GM12874 (cell line): ENCODE measurements at regions not wholly inside any gene's neighbourhood (a gene's known extent, or its start where the extent isn't known, plus 50 kb on each side); places are given as distances from the start of the nearest gene placed in this dataset.

ENCODE experiments used
- TF ChIP-seq, protein P1 (sequence below): IDR thresholded peaks from 2 replicates; pipeline ENCODE4 v1.5.1; 2011; ENCODE audit warnings: low read depth, mild to moderate bottlenecking, control low read depth, low read length, moderate library complexity; ENCODE audit not compliant: insufficient read depth

DNA sequence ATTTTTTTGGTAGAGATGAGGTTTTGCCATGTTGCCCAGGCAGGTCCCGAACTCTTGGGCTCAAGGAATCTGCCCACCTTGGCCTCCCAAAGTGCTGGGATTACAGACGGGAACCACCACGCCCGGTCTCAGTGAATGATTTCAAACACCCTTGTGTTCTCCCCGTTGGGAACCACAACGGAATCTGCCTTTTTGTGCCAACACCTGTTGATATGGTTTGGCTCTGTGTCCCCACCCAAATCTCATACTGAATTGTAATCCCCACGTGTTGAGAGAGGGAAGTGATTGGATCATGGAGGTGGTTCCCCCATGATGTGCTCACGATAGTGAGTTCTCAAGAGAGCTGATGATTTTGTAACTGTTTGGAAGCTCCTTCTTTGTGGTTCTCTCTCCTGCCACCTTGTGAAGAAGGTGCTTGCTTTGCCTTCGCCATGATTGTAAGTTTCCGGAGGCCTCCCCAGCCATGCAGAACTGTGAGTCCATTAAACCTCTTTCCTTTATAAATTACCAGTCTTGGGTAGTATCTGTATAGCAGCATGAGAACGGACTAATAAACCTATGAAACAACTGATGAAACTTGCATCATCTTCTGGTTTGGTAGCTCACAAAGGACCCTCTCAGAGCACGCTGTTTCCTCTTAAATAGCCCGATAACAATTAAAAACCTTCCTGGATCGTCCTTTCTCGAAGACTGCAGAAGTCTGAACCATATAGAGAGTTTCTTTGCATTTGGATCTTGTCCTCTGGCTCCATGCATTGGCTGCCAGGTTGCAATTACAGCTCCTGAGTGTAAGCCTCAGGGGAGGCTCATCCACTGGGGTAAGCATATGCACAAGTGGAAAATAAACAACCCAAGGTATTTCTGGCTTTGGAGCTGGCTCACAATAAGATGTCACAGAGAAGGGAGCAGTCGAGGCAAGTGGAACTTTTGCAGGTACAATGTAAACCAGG, 91.5 kb downstream of the SPRY4 start:
- TF ChIP-seq, protein P1, sequence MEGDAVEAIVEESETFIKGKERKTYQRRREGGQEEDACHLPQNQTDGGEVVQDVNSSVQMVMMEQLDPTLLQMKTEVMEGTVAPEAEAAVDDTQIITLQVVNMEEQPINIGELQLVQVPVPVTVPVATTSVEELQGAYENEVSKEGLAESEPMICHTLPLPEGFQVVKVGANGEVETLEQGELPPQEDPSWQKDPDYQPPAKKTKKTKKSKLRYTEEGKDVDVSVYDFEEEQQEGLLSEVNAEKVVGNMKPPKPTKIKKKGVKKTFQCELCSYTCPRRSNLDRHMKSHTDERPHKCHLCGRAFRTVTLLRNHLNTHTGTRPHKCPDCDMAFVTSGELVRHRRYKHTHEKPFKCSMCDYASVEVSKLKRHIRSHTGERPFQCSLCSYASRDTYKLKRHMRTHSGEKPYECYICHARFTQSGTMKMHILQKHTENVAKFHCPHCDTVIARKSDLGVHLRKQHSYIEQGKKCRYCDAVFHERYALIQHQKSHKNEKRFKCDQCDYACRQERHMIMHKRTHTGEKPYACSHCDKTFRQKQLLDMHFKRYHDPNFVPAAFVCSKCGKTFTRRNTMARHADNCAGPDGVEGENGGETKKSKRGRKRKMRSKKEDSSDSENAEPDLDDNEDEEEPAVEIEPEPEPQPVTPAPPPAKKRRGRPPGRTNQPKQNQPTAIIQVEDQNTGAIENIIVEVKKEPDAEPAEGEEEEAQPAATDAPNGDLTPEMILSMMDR: no peak

DNA sequence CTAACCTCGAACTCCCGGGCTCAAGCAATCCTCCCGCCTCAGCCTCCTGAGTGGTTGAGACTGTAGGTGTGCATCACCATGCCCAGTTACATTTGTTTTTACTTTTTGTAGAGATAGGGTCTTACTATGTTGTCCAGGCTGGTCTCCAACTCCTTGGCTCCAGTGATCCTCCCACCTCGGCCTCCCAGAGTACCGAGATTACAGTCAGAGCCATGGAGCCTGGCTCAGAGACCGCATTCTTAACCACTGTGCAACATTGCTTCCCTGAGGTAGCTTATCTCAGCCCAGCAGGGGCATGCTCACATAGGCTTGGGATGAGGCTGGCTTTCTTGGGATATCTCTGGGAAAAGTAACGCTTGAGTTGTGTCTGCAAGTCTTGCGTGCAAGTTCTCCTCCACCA, 99.7 kb downstream of the SPRY4 start:
- TF ChIP-seq, protein P1: no peak

DNA sequence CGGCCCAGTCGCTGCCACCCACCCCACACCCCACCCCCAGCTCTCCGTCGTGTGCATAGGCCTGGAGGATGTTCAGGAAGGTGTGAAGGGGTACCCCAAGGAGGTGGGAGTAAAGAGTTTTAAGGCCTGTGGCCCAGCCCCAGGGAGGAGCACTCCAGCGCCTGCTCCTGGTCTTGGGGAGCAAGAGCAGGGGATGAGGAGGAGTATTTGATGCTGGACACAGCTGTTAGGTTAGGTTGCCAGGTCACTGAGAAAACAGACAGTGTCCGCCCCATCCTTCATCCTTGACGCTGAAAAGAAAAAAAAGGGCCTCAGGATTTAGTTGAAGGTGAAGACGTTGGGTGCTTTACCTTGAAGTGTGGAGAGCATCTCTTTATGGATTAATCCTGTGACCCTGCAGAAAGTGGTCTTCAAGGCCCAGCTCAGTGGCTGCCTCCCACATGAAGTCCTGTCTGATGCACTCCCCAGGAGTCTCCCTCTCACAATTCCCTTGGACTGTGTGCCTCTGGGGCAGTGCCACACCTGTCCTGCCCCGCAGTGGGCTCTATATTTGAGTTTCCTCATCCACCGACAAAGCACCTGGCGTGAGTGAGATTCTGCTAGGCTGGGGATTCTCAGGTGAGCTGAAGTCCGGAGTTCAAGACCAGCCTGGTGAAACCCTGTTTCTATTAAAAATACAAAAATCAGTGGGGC, 101.8 kb downstream of the SPRY4 start:
- TF ChIP-seq, protein P1: peak; percentile 13; the same call in 1 of the 2 replicates

DNA sequence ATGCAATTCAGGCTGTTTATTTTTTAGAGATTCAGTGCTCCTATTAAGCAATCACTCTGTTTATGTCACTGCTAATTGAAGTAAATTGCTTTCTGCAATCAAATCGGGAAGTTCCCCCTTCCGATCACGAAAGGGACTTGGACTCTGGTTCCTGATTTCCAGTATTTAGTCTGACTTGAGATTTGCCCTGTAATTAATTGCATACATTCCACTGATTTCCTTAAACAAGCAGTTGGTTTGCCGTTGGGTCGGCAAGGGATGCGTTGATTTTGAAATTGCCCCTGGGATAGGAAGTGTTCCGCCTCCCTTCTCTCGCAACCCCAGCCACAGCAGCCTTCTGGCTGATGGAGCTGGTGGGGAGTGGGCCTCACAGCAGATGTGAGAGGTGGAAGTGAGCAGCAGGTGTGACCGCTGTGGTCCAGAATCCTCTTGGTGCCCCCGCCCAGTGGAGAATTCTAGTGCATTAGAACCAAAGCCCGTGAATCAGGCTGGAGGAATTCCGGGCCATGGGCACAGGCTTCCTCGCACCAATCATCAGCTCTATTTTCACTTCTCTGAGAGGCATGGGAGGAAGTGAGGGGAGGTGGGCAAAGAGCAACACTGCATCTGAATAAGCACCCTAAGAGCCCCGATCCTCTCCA, 102.5 kb downstream of the SPRY4 start:
- TF ChIP-seq, protein P1: no peak

DNA sequence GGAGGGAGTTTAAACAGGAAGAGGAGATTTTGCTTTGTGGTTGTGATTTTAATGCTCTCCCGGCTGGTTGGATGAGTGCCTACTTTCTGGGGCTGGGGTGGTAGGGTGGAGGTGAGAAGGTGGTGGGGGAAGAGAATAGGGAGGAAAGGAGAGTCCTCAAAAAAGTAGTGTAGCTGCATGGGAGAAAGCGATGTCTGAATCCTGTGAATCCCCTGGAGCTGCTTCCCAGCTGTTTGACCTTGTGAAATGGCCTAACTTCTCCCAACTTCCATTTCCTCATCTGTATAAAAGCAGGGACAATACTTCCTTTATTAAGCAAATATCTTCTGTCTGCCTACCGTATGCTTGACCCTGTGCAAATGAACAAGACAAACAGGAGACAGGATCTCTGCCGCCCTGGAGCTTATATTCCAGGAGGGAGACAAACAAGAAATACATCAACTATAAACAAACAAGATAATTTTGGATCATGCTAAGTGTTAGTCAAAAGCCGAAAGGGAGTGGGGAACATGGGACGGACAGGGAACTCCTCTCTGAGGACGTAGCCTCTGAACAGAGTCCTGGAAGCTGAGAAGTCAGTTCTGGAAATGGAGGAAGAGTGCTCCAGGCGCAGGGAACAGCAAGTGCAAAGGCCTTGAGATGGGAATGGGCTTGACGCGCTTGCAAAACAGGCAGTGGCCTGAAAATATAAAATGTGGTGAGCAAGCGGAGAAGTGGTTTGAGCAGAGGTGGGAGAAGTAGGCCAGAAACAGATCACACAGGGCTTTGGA, 103.5 kb downstream of the SPRY4 start:
- TF ChIP-seq, protein P1: no peak

DNA sequence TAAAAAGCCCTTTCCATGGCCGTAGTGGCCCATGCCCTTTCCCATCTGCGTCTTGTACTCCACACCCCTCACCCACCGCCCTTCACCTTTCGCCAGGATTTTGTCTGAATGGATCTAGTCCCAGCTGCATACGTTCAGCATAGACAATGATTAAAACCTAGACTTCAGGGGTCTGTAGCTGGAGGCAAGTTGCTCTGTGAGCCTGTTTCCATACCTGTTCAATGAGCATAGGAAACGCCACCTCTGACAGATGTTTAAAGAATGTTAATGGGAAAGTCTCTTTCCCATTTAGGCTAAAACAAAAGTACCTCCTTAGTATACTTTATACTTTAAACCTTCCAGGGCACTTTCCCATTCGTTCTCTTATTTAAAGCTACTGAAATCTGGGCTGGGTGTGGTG, 105.7 kb downstream of the SPRY4 start:
- TF ChIP-seq, protein P1: no peak
